GM18517 (cell line): ENCODE measurements at regions not wholly inside any gene's neighbourhood (a gene's known extent, or its start where the extent isn't known, plus 50 kb on each side); places are given as distances from the start of the nearest gene placed in this dataset.

ENCODE experiments used
- ATAC-seq: cut with Tn5 transposase; IDR thresholded peaks from one replicate; pipeline ENCODE4 v1.9.1; 2021; ENCODE audit warnings: mild to moderate bottlenecking, moderate library complexity; ENCODE audit not compliant: unreplicated experiment

- no peak for ATAC-seq
Observed at GRCh38 chr2:204223544-204223943, 287.0 kb downstream of the ICOS start.

- no peak for ATAC-seq
Observed at GRCh38 chr2:204225671-204226073, 289.1 kb downstream of the ICOS start.

GRCh38 chr2:204226305-204226880, 289.8 kb downstream of the ICOS start:
- ATAC-seq: no peak

- ATAC-seq: no peak
Observed at GRCh38 chr2:204228169-204228886, 291.8 kb downstream of the ICOS start.

GRCh38 chr2:204234248-204234647, 297.7 kb downstream of the ICOS start:
- no peak for ATAC-seq

- ATAC-seq: no peak
Observed at GRCh38 chr2:204234879-204235278, 298.3 kb downstream of the ICOS start.

GRCh38 chr2:204237416-204237815, 300.9 kb downstream of the ICOS start:
- ATAC-seq: no peak

- ATAC-seq: no peak
Observed at GRCh38 chr2:204239411-204240165, 303.0 kb downstream of the ICOS start.

GRCh38 chr2:204240961-204241360, 304.3 kb upstream of the PARD3B start:
- no peak for ATAC-seq

- ATAC-seq: no peak
Observed at GRCh38 chr2:204249437-204249836, 295.8 kb upstream of the PARD3B start.

- ATAC-seq: no peak
Observed at GRCh38 chr2:204250692-204251091, 294.6 kb upstream of the PARD3B start.

- ATAC-seq: no peak
Observed at GRCh38 chr2:204251158-204251997, 293.9 kb upstream of the PARD3B start.

- ATAC-seq: no peak
Observed at GRCh38 chr2:204251998-204252376, 293.3 kb upstream of the PARD3B start.

- ATAC-seq: no peak
Observed at GRCh38 chr2:204255071-204255470, 290.2 kb upstream of the PARD3B start.

- no peak for ATAC-seq
Observed at GRCh38 chr2:204255526-204255925, 289.7 kb upstream of the PARD3B start.

GRCh38 chr2:204257781-204258180, 287.5 kb upstream of the PARD3B start:
- no peak for ATAC-seq

GRCh38 chr2:204258890-204259289, 286.4 kb upstream of the PARD3B start:
- no peak for ATAC-seq

- ATAC-seq: no peak
Observed at GRCh38 chr2:204260162-204260877, 285.0 kb upstream of the PARD3B start.

GRCh38 chr2:204260901-204261300, 284.4 kb upstream of the PARD3B start:
- no peak for ATAC-seq

GRCh38 chr2:204261846-204262245, 283.4 kb upstream of the PARD3B start:
- no peak for ATAC-seq
